GM12873 (cell line): ENCODE measurements at regions not wholly inside any gene's neighbourhood (a gene's known extent, or its start where the extent isn't known, plus 50 kb on each side); places are given as distances from the start of the nearest gene placed in this dataset.

Source experiments
- CTCF ChIP-seq: IDR thresholded peaks from 2 replicates; pipeline ENCODE4 v1.5.1; 2012; ENCODE audit warnings: low read depth, mild to moderate bottlenecking, moderate library complexity, low read length, control low read depth; ENCODE audit not compliant: insufficient read depth; ENCODE audit errors: missing control alignments

- TF ChIP-seq CTCF, result no peak
Measured at GRCh38 chr19:33902395-33902794, 105.7 kb downstream of the KCTD15 start.

- TF ChIP-seq CTCF, result no peak
Measured at GRCh38 chr19:33902802-33903488, 106.3 kb downstream of the KCTD15 start.

DNA sequence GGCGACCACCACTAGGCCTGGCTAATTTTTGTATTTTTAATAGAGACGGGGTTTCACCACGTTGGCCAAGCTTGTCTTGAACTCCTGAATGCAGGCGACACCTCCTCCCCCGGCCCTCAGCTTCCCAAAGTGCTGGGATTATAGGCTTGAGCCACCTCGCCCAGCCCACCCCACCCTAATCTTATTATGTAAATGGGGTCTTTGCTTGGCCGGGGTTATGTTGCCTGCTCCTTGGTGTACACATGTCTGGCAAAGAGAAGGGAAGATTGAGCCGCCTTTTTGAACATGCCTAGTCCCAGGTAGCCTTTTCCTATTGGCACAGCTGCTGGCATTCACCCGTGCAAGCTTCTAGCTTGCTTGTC, 106.8 kb downstream of the KCTD15 start:
- TF ChIP-seq CTCF, result no peak

DNA sequence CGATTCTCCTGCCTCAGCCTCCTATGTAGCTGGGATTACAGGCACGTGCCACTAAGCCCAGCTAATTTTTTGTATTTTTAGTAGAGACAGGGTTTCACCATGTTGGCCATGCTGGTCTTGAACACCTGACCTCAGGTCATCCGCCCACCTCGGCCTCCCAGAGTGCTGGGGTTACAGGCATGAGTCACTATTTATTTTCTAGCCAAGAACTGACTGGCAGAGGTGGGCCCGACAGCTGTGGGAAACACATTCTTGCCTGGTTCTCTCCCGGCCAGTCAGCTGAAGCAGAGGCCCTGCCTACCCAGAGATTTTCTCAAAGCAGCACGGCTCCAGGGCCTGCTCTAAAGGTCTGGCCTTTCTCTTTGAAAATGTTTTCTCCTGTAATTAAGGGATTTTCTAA, 108.0 kb downstream of the KCTD15 start:
- no peak for TF ChIP-seq CTCF

GRCh38 chr19:33905473-33905936, 108.8 kb downstream of the KCTD15 start:
- TF ChIP-seq CTCF, result no peak

DNA sequence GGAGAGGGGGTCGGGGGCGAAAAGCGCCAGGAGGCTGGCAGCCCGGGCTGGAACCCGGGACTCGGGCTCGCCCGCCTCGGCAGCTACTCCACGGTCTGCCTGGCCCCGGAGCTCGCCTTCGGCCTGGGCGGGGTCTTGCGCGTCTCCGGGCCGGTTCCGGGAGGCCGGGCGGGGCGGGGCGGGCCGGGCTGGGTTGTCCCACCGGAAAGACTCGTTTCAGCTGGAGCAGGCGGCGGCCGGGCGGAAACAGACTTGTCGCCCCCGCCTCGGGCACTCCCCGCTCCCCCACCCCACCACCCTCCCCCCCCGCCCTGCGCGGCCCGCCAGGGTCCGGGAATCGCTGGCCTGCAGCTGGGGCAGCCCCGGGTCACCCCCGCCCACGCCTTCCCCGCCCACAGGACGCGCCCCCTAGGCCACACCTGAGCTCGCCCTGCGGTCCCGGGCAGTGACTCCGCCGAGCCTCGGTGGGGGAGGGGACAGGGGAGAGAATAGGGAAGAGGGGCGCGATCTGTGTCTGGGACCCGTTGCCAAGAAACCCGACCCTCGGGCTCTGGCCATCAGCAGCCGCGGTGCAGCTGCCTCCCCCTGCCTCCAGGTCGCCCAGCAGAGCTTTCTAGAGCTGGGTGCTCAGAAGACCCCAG, 109.4 kb downstream of the KCTD15 start:
- no peak for TF ChIP-seq CTCF

DNA sequence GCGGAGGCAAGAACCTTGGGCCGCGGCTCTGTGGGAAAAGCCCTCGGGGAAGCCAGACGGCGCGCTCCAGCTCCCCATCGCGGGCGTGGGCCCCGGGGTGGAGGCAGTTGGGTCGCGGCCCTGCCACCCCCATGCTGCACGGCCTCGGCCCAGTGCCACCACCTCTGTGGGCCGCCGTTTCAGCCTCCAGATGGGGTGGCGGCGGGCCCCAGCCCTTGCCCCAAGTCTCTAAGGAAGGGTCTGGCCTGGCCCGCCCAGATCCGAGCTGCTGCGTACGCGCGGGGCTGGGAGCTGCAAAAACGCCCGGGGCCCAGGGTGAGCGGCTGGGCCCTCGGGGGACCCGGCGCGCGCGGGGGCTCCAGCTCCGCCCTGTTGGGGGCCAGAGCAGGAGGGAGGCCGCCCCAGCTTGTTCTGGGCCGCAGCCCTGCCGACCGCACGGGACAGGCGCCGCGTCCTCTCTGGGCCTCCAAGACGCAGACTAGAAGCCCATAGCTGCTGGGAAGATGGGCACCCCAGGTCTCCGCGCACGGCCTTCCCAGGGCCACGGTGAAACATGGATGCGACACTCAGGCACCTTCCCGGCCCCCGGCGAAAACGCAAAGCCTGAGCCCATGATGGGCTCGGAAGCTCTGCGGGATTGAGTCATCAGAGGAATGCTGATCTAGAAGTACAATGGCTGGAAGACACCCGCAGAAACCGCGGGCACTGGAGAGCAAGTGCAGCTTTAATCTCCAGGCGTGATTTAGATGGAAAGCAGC, 110.1 kb downstream of the KCTD15 start:
- no peak for TF ChIP-seq CTCF
